Liver (tissue), 8 donors: ENCODE measurements at regions not wholly inside any gene's neighbourhood (a gene's known extent, or its start where the extent isn't known, plus 50 kb on each side); places are given as distances from the start of the nearest gene placed in this dataset.

ENCODE experiments used
- DNase-seq: peaks from one replicate; pipeline ENCODE4 v3.0.0-alpha.2; 2017; ENCODE audit warnings: low spot score
- H3K27ac ChIP-seq, 2 donors: one replicate each; pipeline ENCODE4 v1.7.0; 2013; ENCODE audit warnings: inconsistent platforms in 2 of 2, low read length in 2 of 2, control low read depth in 1 of 2, low read depth in 1 of 2, mild to moderate bottlenecking in 1 of 2
- H3K27me3 ChIP-seq, 4 donors: one replicate each; pipeline versions ENCODE4 v1.6.1 to v1.7.0; 2013; ENCODE audit warnings: low read length in 3 of 4, inconsistent platforms in 1 of 4, mild to moderate bottlenecking in 1 of 4, moderate library complexity in 1 of 4; ENCODE audit not compliant: control insufficient read depth in 4 of 4, insufficient read depth in 4 of 4
- H3K36me3 ChIP-seq, 4 donors: one replicate each; pipeline versions ENCODE4 v1.6.1 to v1.7.0; 2013; ENCODE audit warnings: low read length in 3 of 4, mild to moderate bottlenecking in 3 of 4, low read depth in 1 of 4, moderate library complexity in 1 of 4; ENCODE audit not compliant: control insufficient read depth in 4 of 4, insufficient read depth in 3 of 4
- H3K4me1 ChIP-seq, 4 donors: one replicate each; pipeline versions ENCODE4 v1.6.1 to v1.7.0; 2013; ENCODE audit warnings: low read length in 3 of 4, mild to moderate bottlenecking in 3 of 4, moderate library complexity in 1 of 4; ENCODE audit not compliant: control insufficient read depth in 4 of 4, insufficient read depth in 4 of 4
- H3K4me3 ChIP-seq, 3 donors: one replicate each; pipeline versions ENCODE4 v1.6.1 to v1.7.0; 2013; ENCODE audit warnings: low read length in 3 of 3, control low read depth in 1 of 3, low read depth in 1 of 3, mild to moderate bottlenecking in 1 of 3
- H3K9ac ChIP-seq, 2 donors: one replicate each; pipeline ENCODE4 v1.7.0; 2013; ENCODE audit warnings: low read length in 2 of 2, mild to moderate bottlenecking in 2 of 2, moderate library complexity in 2 of 2, control low read depth in 1 of 2, low read depth in 1 of 2
- H3K9me3 ChIP-seq, 4 donors: one replicate each; pipeline versions ENCODE4 v1.6.1 to v1.7.0; 2013; ENCODE audit warnings: low read length in 3 of 4; ENCODE audit not compliant: control insufficient read depth in 4 of 4
- EGR1 ChIP-seq, 2 donors: IDR thresholded peaks; 2 replicates each; pipeline ENCODE4 v1.6.1; 2016 to 2018; ENCODE audit warnings: antibody characterized with exemption in 2 of 2, low read depth in 2 of 2
- FOXA1 ChIP-seq: IDR thresholded peaks from 2 replicates; pipeline ENCODE4 v1.6.1; 2016; ENCODE audit warnings: antibody characterized with exemption
- FOXA2 ChIP-seq: IDR thresholded peaks from 2 replicates; pipeline ENCODE4 v1.6.1; 2016; ENCODE audit warnings: antibody characterized with exemption
- GABPA ChIP-seq, 2 donors: IDR thresholded peaks in 1 of 2; conservative IDR thresholded peaks in 1 of 2; 2 replicates each; pipeline ENCODE4 v1.6.1; 2016; ENCODE audit warnings: antibody characterized with exemption in 2 of 2, mild to moderate bottlenecking in 1 of 2, moderate library complexity in 1 of 2
- HNF4A ChIP-seq, 2 donors: conservative IDR thresholded peaks; 2 replicates each; pipeline ENCODE4 v1.6.1; 2016; ENCODE audit warnings: antibody characterized with exemption in 2 of 2, mild to moderate bottlenecking in 2 of 2
- HNF4G ChIP-seq: IDR thresholded peaks from 2 replicates; pipeline ENCODE4 v1.6.1; 2016; ENCODE audit warnings: antibody characterized with exemption
- JUND ChIP-seq, 2 donors: IDR thresholded peaks; 2 replicates each; pipeline ENCODE4 v1.6.1; 2016; ENCODE audit warnings: antibody characterized with exemption in 2 of 2
- NR2F2 ChIP-seq: IDR thresholded peaks from 2 replicates; pipeline ENCODE4 v1.6.1; 2016; ENCODE audit warnings: antibody characterized with exemption
- RAD21 ChIP-seq, 2 donors: IDR thresholded peaks; 2 replicates each; pipeline ENCODE4 v1.6.1; 2016; ENCODE audit warnings: antibody characterized with exemption in 2 of 2, mild to moderate bottlenecking in 2 of 2
- RXRA ChIP-seq, 2 donors: IDR thresholded peaks; 2 replicates each; pipeline ENCODE4 v1.6.1; 2017 to 2018; ENCODE audit warnings: antibody characterized with exemption in 2 of 2, mild to moderate bottlenecking in 1 of 2
- SP1 ChIP-seq: IDR thresholded peaks from 2 replicates; pipeline ENCODE4 v1.6.1; 2018; ENCODE audit warnings: antibody characterized with exemption, mild to moderate bottlenecking
- TAF1 ChIP-seq: conservative IDR thresholded peaks from 2 replicates; pipeline ENCODE4 v1.6.1; 2016; ENCODE audit warnings: antibody characterized with exemption, mild to moderate bottlenecking
- YY1 ChIP-seq: IDR thresholded peaks from 2 replicates; pipeline ENCODE4 v1.6.1; 2016; ENCODE audit warnings: antibody characterized with exemption, mild to moderate bottlenecking
- WGBS: extraction: QIAGEN DNeasy Blood & Tissue Kit; methylation state at CpG from one replicate; pipeline ENCODE4 v1.1.7; 2013; 5-methylcytosine and 5-hydroxymethylcytosine counted together
- TF ChIP-seq, protein P1 (sequence below): IDR thresholded peaks from 2 replicates; pipeline ENCODE4 v1.6.1; 2016; ENCODE audit warnings: antibody characterized with exemption
- TF ChIP-seq, protein P2 (sequence below): IDR thresholded peaks from 2 replicates; pipeline ENCODE4 v1.6.1; 2016; ENCODE audit warnings: antibody characterized with exemption
- TF ChIP-seq, protein P3 (sequence below): IDR thresholded peaks from 2 replicates; pipeline ENCODE4 v1.6.1; 2016; ENCODE audit warnings: antibody characterized with exemption
- TF ChIP-seq, protein P4 (sequence below): fragments of 150-350 bp; IDR thresholded peaks from 2 replicates; pipeline ENCODE4 v1.5.1; 2017; ENCODE audit warnings: improper control_type of control experiment, low read depth, low read length; ENCODE audit not compliant: missing input control
- TF ChIP-seq, protein P5 (sequence below): IDR thresholded peaks from 2 replicates; pipeline ENCODE4 v1.6.1; 2016; ENCODE audit warnings: antibody characterized with exemption, mild to moderate bottlenecking
- donor health status: healthy.
- donor health status: healthy.
- donor health status: healthy.
- donor health status: healthy.
- donor health status: healthy.

DNA sequence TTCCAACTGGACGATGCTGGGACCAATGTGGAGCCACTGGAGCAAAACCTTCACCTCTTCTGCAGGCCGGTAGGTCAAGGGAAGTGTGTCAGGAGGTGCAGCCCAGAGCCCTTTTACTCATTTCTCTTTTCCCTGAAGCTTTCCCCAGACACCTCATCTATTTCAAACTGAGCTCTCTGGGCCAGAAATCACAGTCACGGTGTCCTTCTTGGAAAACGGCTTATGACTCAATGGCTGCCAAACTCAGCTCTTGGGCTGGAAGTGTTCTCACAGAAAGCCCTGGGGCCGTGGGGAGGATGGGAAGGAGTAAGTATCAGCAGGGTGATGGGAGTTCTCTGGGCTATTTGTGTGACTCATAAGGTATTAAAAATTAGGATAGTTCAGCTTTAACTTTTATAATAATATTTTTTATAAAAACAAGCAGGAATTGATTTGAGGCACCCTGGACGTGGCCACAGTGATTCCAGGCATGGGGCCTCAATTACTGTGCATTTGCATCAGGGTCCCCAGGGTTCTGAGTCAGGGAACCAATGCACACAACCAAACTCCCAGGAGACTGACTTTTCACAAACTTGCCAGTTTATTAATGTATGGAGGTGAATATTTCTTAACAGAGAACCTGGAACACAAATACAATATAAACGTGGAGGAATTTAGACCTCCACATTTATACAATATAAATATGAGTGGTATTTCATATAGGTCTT lies 187.4 kb upstream of the TMEM72 start:
- no peak for TF ChIP-seq FOXA1
- TF ChIP-seq GABPA (IDR thresholded peaks at IDR 0.05 in 1 of 2, conservative IDR thresholded peaks at IDR 0.05 in 1 of 2): no peak
- TF ChIP-seq HNF4A (conservative IDR thresholded peaks at IDR 0.05): no peak
- TF ChIP-seq SP1: no peak
- TF ChIP-seq, protein P1, sequence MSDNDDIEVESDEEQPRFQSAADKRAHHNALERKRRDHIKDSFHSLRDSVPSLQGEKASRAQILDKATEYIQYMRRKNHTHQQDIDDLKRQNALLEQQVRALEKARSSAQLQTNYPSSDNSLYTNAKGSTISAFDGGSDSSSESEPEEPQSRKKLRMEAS: no peak
- no peak for TF ChIP-seq FOXA2
- TF ChIP-seq JUND (IDR thresholded peaks at IDR 0.05): no peak
- TF ChIP-seq RXRA (IDR thresholded peaks at IDR 0.05): no peak
- TF ChIP-seq YY1: no peak
- TF ChIP-seq, protein P2, sequence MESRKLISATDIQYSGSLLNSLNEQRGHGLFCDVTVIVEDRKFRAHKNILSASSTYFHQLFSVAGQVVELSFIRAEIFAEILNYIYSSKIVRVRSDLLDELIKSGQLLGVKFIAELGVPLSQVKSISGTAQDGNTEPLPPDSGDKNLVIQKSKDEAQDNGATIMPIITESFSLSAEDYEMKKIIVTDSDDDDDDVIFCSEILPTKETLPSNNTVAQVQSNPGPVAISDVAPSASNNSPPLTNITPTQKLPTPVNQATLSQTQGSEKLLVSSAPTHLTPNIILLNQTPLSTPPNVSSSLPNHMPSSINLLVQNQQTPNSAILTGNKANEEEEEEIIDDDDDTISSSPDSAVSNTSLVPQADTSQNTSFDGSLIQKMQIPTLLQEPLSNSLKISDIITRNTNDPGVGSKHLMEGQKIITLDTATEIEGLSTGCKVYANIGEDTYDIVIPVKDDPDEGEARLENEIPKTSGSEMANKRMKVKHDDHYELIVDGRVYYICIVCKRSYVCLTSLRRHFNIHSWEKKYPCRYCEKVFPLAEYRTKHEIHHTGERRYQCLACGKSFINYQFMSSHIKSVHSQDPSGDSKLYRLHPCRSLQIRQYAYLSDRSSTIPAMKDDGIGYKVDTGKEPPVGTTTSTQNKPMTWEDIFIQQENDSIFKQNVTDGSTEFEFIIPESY: no peak
- TF ChIP-seq, protein P3, sequence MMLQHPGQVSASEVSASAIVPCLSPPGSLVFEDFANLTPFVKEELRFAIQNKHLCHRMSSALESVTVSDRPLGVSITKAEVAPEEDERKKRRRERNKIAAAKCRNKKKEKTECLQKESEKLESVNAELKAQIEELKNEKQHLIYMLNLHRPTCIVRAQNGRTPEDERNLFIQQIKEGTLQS: no peak
- TF ChIP-seq, protein P4, sequence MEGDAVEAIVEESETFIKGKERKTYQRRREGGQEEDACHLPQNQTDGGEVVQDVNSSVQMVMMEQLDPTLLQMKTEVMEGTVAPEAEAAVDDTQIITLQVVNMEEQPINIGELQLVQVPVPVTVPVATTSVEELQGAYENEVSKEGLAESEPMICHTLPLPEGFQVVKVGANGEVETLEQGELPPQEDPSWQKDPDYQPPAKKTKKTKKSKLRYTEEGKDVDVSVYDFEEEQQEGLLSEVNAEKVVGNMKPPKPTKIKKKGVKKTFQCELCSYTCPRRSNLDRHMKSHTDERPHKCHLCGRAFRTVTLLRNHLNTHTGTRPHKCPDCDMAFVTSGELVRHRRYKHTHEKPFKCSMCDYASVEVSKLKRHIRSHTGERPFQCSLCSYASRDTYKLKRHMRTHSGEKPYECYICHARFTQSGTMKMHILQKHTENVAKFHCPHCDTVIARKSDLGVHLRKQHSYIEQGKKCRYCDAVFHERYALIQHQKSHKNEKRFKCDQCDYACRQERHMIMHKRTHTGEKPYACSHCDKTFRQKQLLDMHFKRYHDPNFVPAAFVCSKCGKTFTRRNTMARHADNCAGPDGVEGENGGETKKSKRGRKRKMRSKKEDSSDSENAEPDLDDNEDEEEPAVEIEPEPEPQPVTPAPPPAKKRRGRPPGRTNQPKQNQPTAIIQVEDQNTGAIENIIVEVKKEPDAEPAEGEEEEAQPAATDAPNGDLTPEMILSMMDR: no peak
- TF ChIP-seq, protein P5, sequence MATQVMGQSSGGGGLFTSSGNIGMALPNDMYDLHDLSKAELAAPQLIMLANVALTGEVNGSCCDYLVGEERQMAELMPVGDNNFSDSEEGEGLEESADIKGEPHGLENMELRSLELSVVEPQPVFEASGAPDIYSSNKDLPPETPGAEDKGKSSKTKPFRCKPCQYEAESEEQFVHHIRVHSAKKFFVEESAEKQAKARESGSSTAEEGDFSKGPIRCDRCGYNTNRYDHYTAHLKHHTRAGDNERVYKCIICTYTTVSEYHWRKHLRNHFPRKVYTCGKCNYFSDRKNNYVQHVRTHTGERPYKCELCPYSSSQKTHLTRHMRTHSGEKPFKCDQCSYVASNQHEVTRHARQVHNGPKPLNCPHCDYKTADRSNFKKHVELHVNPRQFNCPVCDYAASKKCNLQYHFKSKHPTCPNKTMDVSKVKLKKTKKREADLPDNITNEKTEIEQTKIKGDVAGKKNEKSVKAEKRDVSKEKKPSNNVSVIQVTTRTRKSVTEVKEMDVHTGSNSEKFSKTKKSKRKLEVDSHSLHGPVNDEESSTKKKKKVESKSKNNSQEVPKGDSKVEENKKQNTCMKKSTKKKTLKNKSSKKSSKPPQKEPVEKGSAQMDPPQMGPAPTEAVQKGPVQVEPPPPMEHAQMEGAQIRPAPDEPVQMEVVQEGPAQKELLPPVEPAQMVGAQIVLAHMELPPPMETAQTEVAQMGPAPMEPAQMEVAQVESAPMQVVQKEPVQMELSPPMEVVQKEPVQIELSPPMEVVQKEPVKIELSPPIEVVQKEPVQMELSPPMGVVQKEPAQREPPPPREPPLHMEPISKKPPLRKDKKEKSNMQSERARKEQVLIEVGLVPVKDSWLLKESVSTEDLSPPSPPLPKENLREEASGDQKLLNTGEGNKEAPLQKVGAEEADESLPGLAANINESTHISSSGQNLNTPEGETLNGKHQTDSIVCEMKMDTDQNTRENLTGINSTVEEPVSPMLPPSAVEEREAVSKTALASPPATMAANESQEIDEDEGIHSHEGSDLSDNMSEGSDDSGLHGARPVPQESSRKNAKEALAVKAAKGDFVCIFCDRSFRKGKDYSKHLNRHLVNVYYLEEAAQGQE: no peak
- no peak for TF ChIP-seq RAD21 (IDR thresholded peaks at IDR 0.05)
- TF ChIP-seq HNF4G: no peak
- TF ChIP-seq EGR1 (IDR thresholded peaks at IDR 0.05; ENCODE audit: low read depth in 2 of 2): no peak
- no peak for TF ChIP-seq TAF1
- no peak for TF ChIP-seq NR2F2
- 67% methylated on average over 7 of the region's 7 CpGs for WGBS
- Histone ChIP-seq H3K4me1 (no peaks in the 10 kb centered on the region), H3K9me3 (no peaks in the 10 kb centered on the region), H3K27ac (no peak overlapping the region), H3K36me3 (no peaks in the 10 kb centered on the region), H3K27me3 (no peaks in the 10 kb centered on the region), H3K4me3 (no peak overlapping the region), H3K9ac (no peak overlapping the region)
- DNase-seq: no peak
